Calu3 (cell line): ENCODE measurements at regions not wholly inside any gene's neighbourhood (a gene's known extent, or its start where the extent isn't known, plus 50 kb on each side); places are given as distances from the start of the nearest gene placed in this dataset.

ENCODE experiments used
- BruUV-seq: library from RNA; stranded (reverse); fragments of 400-500 nt; replicated peaks from 2 replicates; lab custom pipeline; 2021; lab: Mats Ljungman, UMichigan
- CTCF ChIA-PET: fragments of 300-600 bp; sonication (Branson Sonifier 250); formaldehyde crosslinking; loops from one replicate; lab custom pipeline; 2022; ENCODE audit warnings: antibody characterized with exemption; lab: Charles Lee
- DNase-seq: peaks from one replicate; pipeline ENCODE4 v3.0.0; 2022
- H3K27ac Mint-ChIP-seq: one replicate; pipeline ENCODE4 v1.8.0; 2022; ENCODE audit warnings: mixed read lengths; ENCODE audit not compliant: unreplicated experiment
- H3K27me3 Mint-ChIP-seq: one replicate; pipeline ENCODE4 v1.8.0; 2022; ENCODE audit warnings: mixed read lengths; ENCODE audit not compliant: unreplicated experiment
- H3K36me3 Mint-ChIP-seq: one replicate; pipeline ENCODE4 v1.8.0; 2022; ENCODE audit warnings: mild to moderate bottlenecking, moderate library complexity, mixed read lengths; ENCODE audit not compliant: insufficient read depth, unreplicated experiment
- H3K4me1 Mint-ChIP-seq: one replicate; pipeline ENCODE4 v1.8.0; 2022; ENCODE audit warnings: mild to moderate bottlenecking, low read depth, mixed read lengths; ENCODE audit not compliant: unreplicated experiment
- H3K4me3 Mint-ChIP-seq: one replicate; pipeline ENCODE4 v1.8.0; 2022; ENCODE audit warnings: mild to moderate bottlenecking, low read depth, moderate library complexity, mixed read lengths; ENCODE audit not compliant: unreplicated experiment
- H3K9me3 Mint-ChIP-seq: one replicate; pipeline ENCODE4 v1.8.0; 2022; ENCODE audit warnings: low read depth, mixed read lengths; ENCODE audit not compliant: unreplicated experiment
- intact Hi-C: fragments of 100-400 bp; cut with micrococcal nuclease; formaldehyde crosslinking; loops from one replicate; pipeline ENCODE4 v1.10.0; 2022; ENCODE audit not compliant: unreplicated experiment
- TF ChIP-seq, protein P1 (sequence below): fragments of 200-600 bp; IDR thresholded peaks from one replicate; pipeline ENCODE4 v1.8.0; 2022; ENCODE audit warnings: antibody characterized with exemption; ENCODE audit not compliant: unreplicated experiment

DNA sequence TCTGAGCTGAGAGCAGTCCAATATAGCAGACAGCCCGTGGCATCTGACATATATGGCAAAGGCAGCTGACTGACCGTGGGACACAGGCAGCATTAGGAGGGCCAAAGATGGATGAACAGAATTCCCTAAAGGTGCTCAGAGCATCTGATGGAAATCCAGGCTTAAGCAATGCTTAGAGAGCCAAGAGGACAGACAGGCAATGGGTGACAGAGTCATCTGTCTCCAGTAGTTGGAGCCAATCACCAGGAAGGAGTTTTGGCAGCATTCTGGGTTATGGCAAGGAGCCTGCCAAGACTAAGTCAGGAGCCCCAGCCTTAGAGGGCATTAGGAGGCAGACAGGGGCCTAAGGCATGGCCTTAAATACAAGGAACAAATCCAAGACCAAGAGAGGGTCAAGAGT is 153.3 kb upstream of the USP9X start:
- CTCF ChIA-PET, result interaction anchor here (0.8 kb wide), 1 partner anchor 183 kb away, joined by 3 read pairs; no protein-coding TSS in a partner anchor
- Mint-ChIP-seq H3K4me3 (no peak overlapping the region), H3K36me3 (no peaks in the 10 kb centered on the region), H3K9me3 (no peaks in the 10 kb centered on the region), H3K27me3 (no peaks in the 10 kb centered on the region), H3K27ac (no peak overlapping the region), H3K4me1 (peaks cover 31% of the 10 kb centered on the region)
- DNase-seq, result no peak
- TF ChIP-seq, protein P1, sequence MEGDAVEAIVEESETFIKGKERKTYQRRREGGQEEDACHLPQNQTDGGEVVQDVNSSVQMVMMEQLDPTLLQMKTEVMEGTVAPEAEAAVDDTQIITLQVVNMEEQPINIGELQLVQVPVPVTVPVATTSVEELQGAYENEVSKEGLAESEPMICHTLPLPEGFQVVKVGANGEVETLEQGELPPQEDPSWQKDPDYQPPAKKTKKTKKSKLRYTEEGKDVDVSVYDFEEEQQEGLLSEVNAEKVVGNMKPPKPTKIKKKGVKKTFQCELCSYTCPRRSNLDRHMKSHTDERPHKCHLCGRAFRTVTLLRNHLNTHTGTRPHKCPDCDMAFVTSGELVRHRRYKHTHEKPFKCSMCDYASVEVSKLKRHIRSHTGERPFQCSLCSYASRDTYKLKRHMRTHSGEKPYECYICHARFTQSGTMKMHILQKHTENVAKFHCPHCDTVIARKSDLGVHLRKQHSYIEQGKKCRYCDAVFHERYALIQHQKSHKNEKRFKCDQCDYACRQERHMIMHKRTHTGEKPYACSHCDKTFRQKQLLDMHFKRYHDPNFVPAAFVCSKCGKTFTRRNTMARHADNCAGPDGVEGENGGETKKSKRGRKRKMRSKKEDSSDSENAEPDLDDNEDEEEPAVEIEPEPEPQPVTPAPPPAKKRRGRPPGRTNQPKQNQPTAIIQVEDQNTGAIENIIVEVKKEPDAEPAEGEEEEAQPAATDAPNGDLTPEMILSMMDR, result no peak
- intact Hi-C loops, result loop anchor here (5.0 kb wide), 2 partner anchors 90 to 155 kb away; partner anchors contain the start of gene USP9X
- no TSS peak for BruUV-seq

DNA sequence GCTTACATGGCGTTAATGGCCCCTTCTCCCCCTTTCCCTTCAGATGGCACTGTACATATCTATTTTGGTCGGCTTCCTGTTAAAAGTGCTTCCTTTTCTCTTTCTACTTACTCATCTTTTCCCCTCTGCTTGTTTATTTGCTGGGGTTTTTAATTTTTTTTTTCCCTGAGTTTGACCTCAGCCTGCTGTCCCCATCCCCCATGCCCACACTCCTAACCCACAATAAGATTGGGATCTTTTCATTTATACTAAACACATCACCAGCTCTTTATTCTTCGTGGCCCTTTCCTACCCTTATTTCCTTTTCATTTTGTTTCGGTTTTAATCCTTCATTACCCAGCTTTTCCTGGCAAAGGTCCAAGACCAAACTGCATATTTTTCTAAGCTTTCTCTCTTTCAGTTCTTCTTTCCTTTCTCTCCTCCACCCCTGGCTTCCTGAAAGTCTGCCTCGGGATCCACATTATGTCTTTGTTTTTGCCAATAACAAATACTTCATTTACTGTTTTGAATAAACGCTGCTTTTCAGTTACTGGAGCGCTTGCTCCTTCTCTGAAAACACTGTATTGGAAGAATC is 152.0 kb upstream of the USP9X start:
- no TSS peak for BruUV-seq
- intact Hi-C loops, result loop anchor here (5.0 kb wide), 2 partner anchors 89 to 154 kb away; partner anchors contain the start of gene USP9X
- H3K4me1 Mint-ChIP-seq, result peaks cover 19% of the 10 kb centered on the region
- no peaks in the 10 kb centered on the region for H3K9me3 Mint-ChIP-seq
- peak overlapping the region; percentile 64 for H3K4me3 Mint-ChIP-seq
- no peaks in the 10 kb centered on the region for H3K36me3 Mint-ChIP-seq
- H3K27me3 Mint-ChIP-seq, result no peaks in the 10 kb centered on the region
- TF ChIP-seq, protein P1, result no peak
- H3K27ac Mint-ChIP-seq, result peak overlapping the region; percentile 79
- DNase-seq, result no peak
- CTCF ChIA-PET, result interaction anchor here (0.6 to 0.9 kb wide), 2 partner anchors 13 to 182 kb away, joined by 3 to 4 read pairs; no protein-coding TSS in a partner anchor

DNA sequence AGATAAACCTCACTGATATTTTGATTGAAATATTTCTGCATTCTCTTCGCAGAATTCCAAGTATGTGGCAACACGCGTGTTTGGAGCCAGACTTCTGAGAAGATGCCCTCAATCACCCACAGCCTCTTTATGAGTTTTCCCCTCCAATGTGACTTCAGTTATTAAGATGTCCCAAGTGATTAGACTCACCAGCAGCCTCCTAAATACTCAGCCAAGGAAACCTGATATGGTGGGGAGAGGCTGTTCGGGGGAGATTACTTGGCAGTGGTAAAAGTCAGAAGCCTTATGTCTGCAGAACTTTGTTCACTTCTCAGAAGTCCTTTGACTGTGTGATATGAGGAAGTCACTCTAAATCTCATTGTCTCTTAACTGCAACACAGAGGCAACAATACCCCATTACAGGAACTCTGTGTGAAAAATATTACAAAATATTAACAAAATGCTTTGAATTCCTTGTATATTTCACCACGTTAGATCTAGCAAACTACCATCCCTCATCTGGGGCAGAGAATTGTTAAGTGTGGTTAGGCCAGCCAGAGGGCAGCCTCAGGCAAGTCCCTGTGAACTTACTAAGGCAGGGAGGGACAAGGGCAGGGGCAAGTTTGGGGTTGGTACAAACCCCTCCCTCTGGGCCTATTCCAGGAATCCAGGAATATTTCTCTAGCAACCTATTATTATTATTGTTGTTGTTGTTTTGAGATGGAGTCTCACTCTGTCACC is 151.4 kb upstream of the USP9X start:
- DNase-seq, result no peak
- H3K27ac Mint-ChIP-seq, result peak overlapping the region; percentile 79
- CTCF ChIA-PET, result interaction anchor here (0.9 kb wide), 1 partner anchor 181 kb away, joined by 4 read pairs; no protein-coding TSS in a partner anchor
- no peaks in the 10 kb centered on the region for H3K9me3 Mint-ChIP-seq
- intact Hi-C loops, result loop anchor here (5.0 kb wide), 2 partner anchors 88 to 153 kb away; partner anchors contain the start of gene USP9X
- no peaks in the 10 kb centered on the region for H3K36me3 Mint-ChIP-seq
- TF ChIP-seq, protein P1, result no peak
- H3K27me3 Mint-ChIP-seq, result no peaks in the 10 kb centered on the region
- BruUV-seq, result no TSS peak
- peaks cover 18% of the 10 kb centered on the region for H3K4me1 Mint-ChIP-seq
- peak overlapping the region; percentile 64 for H3K4me3 Mint-ChIP-seq

DNA sequence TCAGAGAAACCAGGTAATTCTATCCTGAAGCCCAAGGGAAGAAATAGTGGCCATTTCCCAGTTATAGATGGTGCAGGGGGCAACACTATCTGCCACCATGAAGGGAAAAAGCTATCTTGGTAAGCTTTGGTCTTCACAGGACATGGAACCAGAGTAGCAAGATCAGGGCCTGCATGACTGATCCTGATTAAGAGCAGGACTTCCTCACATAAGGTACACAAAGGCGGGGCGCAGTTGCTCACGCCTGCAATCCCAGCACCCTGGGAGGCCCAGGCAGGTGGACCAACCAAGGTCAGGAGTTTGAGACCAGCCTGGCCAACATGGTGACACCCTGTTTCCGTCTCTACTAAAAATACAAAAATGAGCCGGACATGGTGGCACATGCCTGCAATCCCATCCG is 148.4 kb upstream of the USP9X start:
- H3K27ac Mint-ChIP-seq, result no peak overlapping the region
- CTCF ChIA-PET, result no interaction called here
- no peak overlapping the region for H3K4me3 Mint-ChIP-seq
- no TSS peak for BruUV-seq
- H3K9me3 Mint-ChIP-seq, result no peaks in the 10 kb centered on the region
- H3K27me3 Mint-ChIP-seq, result no peaks in the 10 kb centered on the region
- intact Hi-C loops, result no loop called here
- H3K36me3 Mint-ChIP-seq, result no peaks in the 10 kb centered on the region
- no peak for DNase-seq
- peaks cover 16% of the 10 kb centered on the region for H3K4me1 Mint-ChIP-seq
- TF ChIP-seq, protein P1, result no peak
